Progenitor cell of endocrine pancreas (in vitro differentiated cells): ENCODE measurements at regions not wholly inside any gene's neighbourhood (a gene's known extent, or its start where the extent isn't known, plus 50 kb on each side); places are given as distances from the start of the nearest gene placed in this dataset.

ENCODE experiments used
- DNase-seq: peaks from one replicate; pipeline ENCODE4 v3.0.0; 2021; ENCODE audit warnings: low spot score; ENCODE audit not compliant: unreplicated experiment
- H3K27ac Mint-ChIP-seq: 2 replicates; pipeline ENCODE4 v1.8.0; 2021; ENCODE audit warnings: mild to moderate bottlenecking, moderate library complexity, mixed read lengths
- H3K27me3 Mint-ChIP-seq: 2 replicates; pipeline ENCODE4 v1.8.0; 2021; ENCODE audit warnings: mixed read lengths
- H3K36me3 Mint-ChIP-seq: 2 replicates; pipeline ENCODE4 v1.8.0; 2022; ENCODE audit warnings: mixed read lengths; ENCODE audit not compliant: insufficient read depth
- H3K4me1 Mint-ChIP-seq: 2 replicates; pipeline ENCODE4 v1.8.0; 2021; ENCODE audit warnings: low read depth, mixed read lengths
- H3K4me3 Mint-ChIP-seq: 2 replicates; pipeline ENCODE4 v1.8.0; 2021; ENCODE audit warnings: low read depth, mild to moderate bottlenecking, moderate library complexity, mixed read lengths
- H3K9me3 Mint-ChIP-seq: 2 replicates; pipeline ENCODE4 v1.8.0; 2021; ENCODE audit warnings: low read depth, mixed read lengths
- TF ChIP-seq, protein P1 (sequence below): fragments of 200-600 bp; sonication (generic); IDR thresholded peaks from one replicate; pipeline ENCODE4 v1.5.0; 2021; ENCODE audit warnings: antibody characterized with exemption, mild to moderate bottlenecking; ENCODE audit not compliant: unreplicated experiment

DNA sequence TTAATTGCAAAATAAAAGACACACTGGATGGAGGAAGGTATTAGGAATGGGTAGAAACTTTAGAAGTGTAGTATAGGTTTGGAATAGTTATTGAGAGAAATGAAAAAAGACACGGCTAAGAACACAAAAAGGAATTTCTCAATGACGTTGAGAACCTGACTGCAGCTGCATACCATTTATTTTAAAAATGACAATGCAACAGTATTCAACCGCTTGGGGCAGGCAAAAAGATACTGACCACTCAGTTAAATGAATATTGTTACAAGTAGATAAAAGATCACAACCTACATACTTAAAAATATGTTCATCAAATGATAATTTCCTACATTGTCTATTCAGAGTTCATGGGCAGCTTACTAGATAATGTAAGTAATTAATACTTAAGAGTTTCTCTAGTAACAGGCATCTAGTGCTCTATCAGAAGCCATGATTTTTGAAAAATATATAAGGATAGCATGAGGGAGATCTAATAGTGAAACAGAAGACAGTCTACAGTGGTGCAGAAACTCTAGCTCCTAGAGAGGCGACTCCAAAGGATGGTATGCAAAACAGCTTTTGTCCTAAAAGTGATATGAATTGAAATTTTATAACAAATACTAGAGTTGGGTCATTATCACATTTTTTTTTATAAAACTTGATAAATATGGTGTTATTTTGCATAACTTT lies 216.2 kb upstream of the VEGFC start:
- Mint-ChIP-seq H3K4me1 (no peaks in the 10 kb centered on the region), H3K27ac (no peak overlapping the region), H3K27me3 (no peaks in the 10 kb centered on the region), H3K36me3 (no peaks in the 10 kb centered on the region), H3K9me3 (peaks cover 8% of the 10 kb centered on the region), H3K4me3 (no peak overlapping the region)
- DNase-seq: no peak
- TF ChIP-seq, protein P1, sequence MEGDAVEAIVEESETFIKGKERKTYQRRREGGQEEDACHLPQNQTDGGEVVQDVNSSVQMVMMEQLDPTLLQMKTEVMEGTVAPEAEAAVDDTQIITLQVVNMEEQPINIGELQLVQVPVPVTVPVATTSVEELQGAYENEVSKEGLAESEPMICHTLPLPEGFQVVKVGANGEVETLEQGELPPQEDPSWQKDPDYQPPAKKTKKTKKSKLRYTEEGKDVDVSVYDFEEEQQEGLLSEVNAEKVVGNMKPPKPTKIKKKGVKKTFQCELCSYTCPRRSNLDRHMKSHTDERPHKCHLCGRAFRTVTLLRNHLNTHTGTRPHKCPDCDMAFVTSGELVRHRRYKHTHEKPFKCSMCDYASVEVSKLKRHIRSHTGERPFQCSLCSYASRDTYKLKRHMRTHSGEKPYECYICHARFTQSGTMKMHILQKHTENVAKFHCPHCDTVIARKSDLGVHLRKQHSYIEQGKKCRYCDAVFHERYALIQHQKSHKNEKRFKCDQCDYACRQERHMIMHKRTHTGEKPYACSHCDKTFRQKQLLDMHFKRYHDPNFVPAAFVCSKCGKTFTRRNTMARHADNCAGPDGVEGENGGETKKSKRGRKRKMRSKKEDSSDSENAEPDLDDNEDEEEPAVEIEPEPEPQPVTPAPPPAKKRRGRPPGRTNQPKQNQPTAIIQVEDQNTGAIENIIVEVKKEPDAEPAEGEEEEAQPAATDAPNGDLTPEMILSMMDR: no peak

DNA sequence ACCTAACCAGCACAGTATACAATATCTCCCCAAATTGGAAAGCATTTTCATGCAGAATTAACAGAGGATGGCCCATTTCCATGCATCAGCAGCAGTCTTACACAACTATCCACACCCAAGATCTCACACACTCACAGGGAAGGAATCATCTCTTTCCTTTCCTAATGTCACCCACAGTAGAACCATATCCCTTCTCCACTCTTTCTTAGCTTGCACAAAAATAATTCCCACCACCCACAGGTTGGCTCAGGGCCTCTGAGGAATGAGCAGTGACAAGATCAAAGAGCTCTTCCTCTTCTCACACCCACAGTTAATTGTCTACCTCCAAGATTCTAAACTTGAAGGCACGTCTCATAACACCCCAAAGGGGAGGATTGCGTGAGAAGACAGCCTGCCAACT lies 217.7 kb upstream of the VEGFC start:
- Mint-ChIP-seq H3K27ac (no peak overlapping the region), H3K9me3 (peaks cover 8% of the 10 kb centered on the region), H3K4me1 (no peaks in the 10 kb centered on the region), H3K4me3 (no peak overlapping the region), H3K36me3 (no peaks in the 10 kb centered on the region), H3K27me3 (no peaks in the 10 kb centered on the region)
- no peak for DNase-seq
- TF ChIP-seq, protein P1: no peak

DNA sequence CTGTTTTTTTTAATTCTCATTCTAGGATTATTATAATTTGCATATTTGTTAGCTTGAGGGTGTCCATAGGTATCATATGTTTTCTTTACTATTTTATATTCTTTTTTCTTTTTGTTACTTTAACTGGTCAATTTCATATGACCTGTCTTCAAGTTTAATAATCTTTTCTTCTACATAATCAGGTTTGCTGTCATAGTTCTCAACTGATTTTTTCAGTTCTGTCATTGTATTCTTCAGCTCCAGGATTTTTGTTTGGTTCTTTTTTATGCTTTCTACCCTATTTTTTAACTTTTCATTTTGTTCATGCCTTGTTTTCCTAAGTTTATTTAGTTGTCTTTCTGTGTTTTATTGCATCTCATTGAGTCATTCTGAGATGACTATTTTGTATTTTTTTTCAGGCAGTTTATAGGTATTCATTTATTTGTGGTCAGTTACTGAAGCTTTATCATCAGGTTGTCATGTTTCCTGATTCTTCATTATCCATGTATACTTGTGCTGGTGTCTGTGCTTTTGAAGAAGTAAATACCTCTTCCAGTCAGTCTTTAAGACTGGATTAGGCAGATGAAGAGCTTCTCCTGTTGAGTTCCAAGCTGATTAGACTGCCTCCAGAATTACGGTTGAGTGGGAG lies 220.3 kb upstream of the VEGFC start:
- peaks cover 8% of the 10 kb centered on the region for H3K9me3 Mint-ChIP-seq

DNA sequence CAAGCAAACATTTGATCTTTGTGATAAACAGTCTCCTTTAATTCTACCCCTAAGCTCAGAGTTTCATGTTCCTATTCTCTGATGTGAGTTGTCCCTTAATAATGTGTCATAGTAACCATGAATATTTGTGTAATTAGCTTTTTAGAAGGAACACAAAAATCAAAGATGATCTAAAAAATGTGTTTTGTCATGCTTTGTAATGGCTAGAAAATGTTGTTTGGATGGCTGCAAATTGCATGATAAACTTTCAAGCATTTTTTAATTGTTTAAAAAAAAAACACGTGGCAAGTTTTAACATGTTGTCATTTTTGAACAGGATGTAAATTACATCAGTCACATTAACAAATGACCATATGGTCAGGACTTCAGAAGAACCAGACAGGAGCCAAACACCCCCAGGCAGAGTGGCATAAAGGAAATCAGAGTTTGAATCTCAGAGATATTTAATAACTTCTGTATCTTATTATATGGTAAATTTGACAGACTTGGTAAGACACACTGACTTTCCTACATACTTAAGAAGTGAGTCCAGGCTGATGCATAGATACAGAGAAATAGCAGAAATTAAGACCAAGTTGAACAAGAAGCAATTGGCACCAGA lies 223.9 kb upstream of the VEGFC start:
- Mint-ChIP-seq H3K27me3 (no peaks in the 10 kb centered on the region), H3K27ac (no peak overlapping the region), H3K36me3 (no peaks in the 10 kb centered on the region), H3K4me1 (no peaks in the 10 kb centered on the region), H3K4me3 (no peak overlapping the region), H3K9me3 (peaks cover 36% of the 10 kb centered on the region)
- DNase-seq: no peak
- TF ChIP-seq, protein P1: no peak

More for the DNA sequence above, 220.3 kb upstream of the VEGFC start:
- H3K4me1 Mint-ChIP-seq: no peaks in the 10 kb centered on the region
- TF ChIP-seq, protein P1: no peak
- no peak for DNase-seq
- no peak overlapping the region for H3K27ac Mint-ChIP-seq
- H3K36me3 Mint-ChIP-seq: no peaks in the 10 kb centered on the region
- H3K27me3 Mint-ChIP-seq: no peaks in the 10 kb centered on the region
- no peak overlapping the region for H3K4me3 Mint-ChIP-seq

DNA sequence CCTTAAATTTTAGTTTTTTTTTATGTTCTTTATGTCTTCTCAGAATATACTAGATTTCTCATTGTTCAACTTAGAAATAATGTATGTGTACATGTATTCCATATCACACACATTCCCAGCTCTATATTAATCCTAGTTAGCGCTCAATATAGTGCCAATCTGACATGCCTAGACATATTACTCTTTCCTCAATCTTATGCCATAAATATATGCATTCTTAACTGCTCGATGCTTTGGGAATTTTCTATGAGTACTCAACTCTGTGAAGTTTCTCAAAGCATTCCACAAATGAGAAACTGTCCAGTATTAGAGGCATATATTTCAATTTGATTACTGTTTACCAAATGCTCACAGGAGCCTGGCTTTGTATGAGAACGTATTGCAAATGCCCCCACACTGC lies 231.2 kb upstream of the VEGFC start:
- H3K4me1 Mint-ChIP-seq: no peaks in the 10 kb centered on the region
- H3K27ac Mint-ChIP-seq: no peak overlapping the region
- H3K27me3 Mint-ChIP-seq: no peaks in the 10 kb centered on the region
- H3K36me3 Mint-ChIP-seq: no peaks in the 10 kb centered on the region
- TF ChIP-seq, protein P1: no peak
- no peak for DNase-seq
- no peak overlapping the region for H3K4me3 Mint-ChIP-seq
- H3K9me3 Mint-ChIP-seq: peaks cover 30% of the 10 kb centered on the region
